DOHH2 (cell line): ENCODE measurements at regions not wholly inside any gene's neighbourhood (a gene's known extent, or its start where the extent isn't known, plus 50 kb on each side); places are given as distances from the start of the nearest gene placed in this dataset.

Experiments used
- EZH2phosphoT487 ChIP-seq: fragments of 200-600 bp; sonication (generic); IDR thresholded peaks from 2 replicates; pipeline ENCODE4 v1.6.1; 2017; ENCODE audit warnings: borderline replicate concordance, mild to moderate bottlenecking, antibody characterized with exemption, low read length, moderate library complexity, mixed read lengths
- TF ChIP-seq, protein P1 (sequence below): fragments of 200-600 bp; sonication (generic); IDR thresholded peaks from one replicate; pipeline ENCODE4 v1.5.1; 2014; ENCODE audit warnings: antibody characterized with exemption, mild to moderate bottlenecking, low read depth, low read length; ENCODE audit not compliant: poor library complexity, severe bottlenecking

DNA sequence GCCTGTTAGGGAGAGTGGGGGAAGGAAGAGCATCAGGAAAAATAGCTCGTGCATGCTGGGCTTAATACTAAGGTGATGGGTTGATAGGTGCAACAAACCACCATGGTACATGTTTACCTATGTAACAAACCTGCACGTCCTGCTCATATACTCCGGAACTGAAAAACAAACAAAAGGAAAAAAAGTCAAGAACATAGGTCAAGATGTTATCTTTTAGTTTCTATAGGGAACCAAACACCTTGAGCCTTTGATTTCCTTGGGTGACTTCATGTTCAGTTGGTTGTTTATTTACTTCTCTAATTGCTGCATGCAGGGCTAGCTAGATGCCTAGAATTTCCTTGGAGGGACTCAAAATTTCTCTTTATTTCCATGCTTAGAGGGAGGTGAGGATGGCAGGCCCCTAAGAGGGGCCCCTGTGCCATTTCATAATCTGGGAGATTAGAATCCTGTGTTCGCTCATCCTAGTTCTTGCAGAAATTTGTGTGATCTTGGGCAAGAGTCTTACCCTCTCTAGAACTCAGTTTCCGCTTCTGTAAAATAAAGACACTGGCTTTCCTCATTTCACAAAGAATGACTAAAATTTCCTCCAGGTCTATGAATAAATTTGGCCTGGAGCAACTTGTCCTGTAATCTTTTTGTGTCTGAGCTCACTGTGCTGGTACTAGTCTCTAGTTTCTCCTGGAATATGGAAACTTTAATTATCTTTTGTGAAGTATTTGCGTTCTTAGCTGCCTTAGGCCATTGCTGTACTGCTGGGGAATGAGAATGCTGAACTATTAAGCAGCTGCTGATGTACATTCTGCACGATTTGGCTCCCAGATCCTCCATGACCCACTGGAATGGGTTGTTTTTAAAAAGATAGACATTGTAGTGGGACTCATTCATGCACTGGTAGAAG is 457.5 kb downstream of the EDEM1 start:
- TF ChIP-seq, protein P1, sequence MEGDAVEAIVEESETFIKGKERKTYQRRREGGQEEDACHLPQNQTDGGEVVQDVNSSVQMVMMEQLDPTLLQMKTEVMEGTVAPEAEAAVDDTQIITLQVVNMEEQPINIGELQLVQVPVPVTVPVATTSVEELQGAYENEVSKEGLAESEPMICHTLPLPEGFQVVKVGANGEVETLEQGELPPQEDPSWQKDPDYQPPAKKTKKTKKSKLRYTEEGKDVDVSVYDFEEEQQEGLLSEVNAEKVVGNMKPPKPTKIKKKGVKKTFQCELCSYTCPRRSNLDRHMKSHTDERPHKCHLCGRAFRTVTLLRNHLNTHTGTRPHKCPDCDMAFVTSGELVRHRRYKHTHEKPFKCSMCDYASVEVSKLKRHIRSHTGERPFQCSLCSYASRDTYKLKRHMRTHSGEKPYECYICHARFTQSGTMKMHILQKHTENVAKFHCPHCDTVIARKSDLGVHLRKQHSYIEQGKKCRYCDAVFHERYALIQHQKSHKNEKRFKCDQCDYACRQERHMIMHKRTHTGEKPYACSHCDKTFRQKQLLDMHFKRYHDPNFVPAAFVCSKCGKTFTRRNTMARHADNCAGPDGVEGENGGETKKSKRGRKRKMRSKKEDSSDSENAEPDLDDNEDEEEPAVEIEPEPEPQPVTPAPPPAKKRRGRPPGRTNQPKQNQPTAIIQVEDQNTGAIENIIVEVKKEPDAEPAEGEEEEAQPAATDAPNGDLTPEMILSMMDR, result no peak
- TF ChIP-seq EZH2phosphoT487, result no peak
